Suprapubic skin (tissue), 4 donors: ENCODE measurements at regions not wholly inside any gene's neighbourhood (a gene's known extent, or its start where the extent isn't known, plus 50 kb on each side); places are given as distances from the start of the nearest gene placed in this dataset.
"Not testable (repeated sequence)": the region's sequence is repeated elsewhere in the genome, so short reads cannot be mapped to it uniquely, and the experiment has no call there.

Experiments
- DNase-seq, 2 donors: peaks; one replicate each; pipeline ENCODE4 v3.0.0-alpha.2; 2019; ENCODE audit warnings: low spot score in 2 of 2
- H3K27ac ChIP-seq: fragments of 200-600 bp; sonication (generic); one replicate; pipeline ENCODE4 v1.5.1; 2019
- H3K27me3 ChIP-seq: fragments of 200-600 bp; sonication (generic); one replicate; pipeline ENCODE4 v1.5.1; 2019
- H3K36me3 ChIP-seq: fragments of 200-600 bp; sonication (generic); one replicate; pipeline ENCODE4 v1.5.1; 2019
- H3K4me1 ChIP-seq: fragments of 200-600 bp; sonication (generic); one replicate; pipeline ENCODE4 v1.5.1; 2019
- H3K4me3 ChIP-seq: fragments of 200-600 bp; sonication (generic); one replicate; pipeline ENCODE4 v1.5.1; 2019; ENCODE audit warnings: mild to moderate bottlenecking
- H3K9me3 ChIP-seq: fragments of 200-600 bp; sonication (generic); one replicate; pipeline ENCODE4 v1.5.1; 2019
- EP300 ChIP-seq: sonication (generic); formaldehyde crosslinking; IDR thresholded peaks from one replicate; pipeline ENCODE4 v1.6.1; 2017; ENCODE audit warnings: antibody characterized with exemption
- POLR2A ChIP-seq, 2 donors: fragments of 450-650 bp; IDR thresholded peaks; one replicate each; pipeline ENCODE4 v1.6.1; 2017; ENCODE audit warnings: antibody characterized with exemption in 2 of 2, mild to moderate bottlenecking in 2 of 2, moderate library complexity in 2 of 2
- POLR2AphosphoS5 ChIP-seq, 3 donors: sonication (generic); formaldehyde crosslinking; IDR thresholded peaks; one replicate each; pipeline ENCODE4 v1.6.1; 2017; ENCODE audit warnings: antibody characterized with exemption in 3 of 3
- WGBS: methylation state at CpG from one replicate; pipeline ENCODE4 v1.1.5; 2018; 5-methylcytosine and 5-hydroxymethylcytosine counted together
- TF ChIP-seq, protein P1 (sequence below), 2 donors: fragments of 200-600 bp in 1 of 2; fragments of 450-650 bp in 1 of 2; sonication (generic) in 1 of 2; IDR thresholded peaks; one replicate each; pipeline ENCODE4 v1.5.1; 2016 to 2019; ENCODE audit warnings: antibody characterized with exemption in 2 of 2, mild to moderate bottlenecking in 1 of 2, moderate library complexity in 1 of 2

DNA sequence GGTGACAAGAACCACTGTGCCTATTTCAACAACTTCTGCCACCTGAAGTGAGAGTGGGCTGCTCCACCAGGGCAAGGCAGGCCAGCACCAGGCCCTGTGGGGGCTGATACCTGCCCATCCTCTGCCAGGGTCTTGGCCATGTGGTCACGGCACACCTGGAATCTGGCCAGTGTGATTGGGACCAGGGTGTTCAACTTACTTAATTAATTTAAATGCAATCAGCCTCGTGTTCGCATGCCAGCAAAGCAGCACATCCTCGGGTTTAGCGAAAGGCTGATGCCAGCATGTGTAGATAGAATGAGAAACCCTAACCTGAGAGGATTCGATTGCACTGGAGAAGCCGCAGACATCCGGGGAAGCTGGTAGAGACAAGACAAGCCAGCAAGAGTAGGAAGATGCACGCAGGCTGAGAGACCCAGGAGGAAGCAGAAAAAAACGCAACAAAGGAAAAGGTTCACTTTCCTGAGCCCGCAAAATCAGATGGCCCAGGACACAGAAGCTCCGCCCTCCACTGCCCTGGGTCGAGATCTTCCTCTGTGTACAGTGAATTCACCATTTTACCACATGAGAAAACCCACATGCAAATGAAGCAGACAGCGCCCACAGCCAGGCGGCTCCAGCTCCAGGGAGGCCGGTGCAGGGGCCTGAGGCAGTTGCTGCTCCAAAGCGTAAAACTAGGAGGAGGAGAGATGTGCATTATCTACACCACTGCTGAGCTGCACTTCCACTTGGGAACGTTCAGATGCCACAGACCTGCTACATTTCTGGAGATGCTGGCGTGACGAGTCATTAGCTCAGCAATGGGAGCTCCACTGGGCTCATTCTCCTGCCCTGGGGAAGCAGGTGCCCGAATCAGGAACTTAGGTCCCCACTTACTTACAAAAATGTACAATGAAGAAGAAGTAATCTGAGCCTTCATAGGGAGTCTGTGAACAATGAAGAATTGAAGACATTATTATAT is 92.1 kb downstream of the TMEM18 start:
- TF ChIP-seq EP300 (no peak), POLR2A (IDR thresholded peaks at IDR 0.05) (no peak), POLR2AphosphoS5 (IDR thresholded peaks at IDR 0.05) (no peak)
- TF ChIP-seq, protein P1, sequence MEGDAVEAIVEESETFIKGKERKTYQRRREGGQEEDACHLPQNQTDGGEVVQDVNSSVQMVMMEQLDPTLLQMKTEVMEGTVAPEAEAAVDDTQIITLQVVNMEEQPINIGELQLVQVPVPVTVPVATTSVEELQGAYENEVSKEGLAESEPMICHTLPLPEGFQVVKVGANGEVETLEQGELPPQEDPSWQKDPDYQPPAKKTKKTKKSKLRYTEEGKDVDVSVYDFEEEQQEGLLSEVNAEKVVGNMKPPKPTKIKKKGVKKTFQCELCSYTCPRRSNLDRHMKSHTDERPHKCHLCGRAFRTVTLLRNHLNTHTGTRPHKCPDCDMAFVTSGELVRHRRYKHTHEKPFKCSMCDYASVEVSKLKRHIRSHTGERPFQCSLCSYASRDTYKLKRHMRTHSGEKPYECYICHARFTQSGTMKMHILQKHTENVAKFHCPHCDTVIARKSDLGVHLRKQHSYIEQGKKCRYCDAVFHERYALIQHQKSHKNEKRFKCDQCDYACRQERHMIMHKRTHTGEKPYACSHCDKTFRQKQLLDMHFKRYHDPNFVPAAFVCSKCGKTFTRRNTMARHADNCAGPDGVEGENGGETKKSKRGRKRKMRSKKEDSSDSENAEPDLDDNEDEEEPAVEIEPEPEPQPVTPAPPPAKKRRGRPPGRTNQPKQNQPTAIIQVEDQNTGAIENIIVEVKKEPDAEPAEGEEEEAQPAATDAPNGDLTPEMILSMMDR (IDR thresholded peaks at IDR 0.05) = no peak
- H3K27me3 ChIP-seq = no peaks in the 10 kb centered on the region
- H3K27ac ChIP-seq = no peak overlapping the region
- H3K9me3 ChIP-seq = no peaks in the 10 kb centered on the region
- H3K4me3 ChIP-seq = no peak overlapping the region
- no peaks in the 10 kb centered on the region for H3K36me3 ChIP-seq
- DNase-seq = no peak
- WGBS = 59% methylated on average over 20 of the region's 21 CpGs
- H3K4me1 ChIP-seq = peaks cover 19% of the 10 kb centered on the region

- H3K4me3 ChIP-seq = no peak overlapping the region
- no peaks in the 10 kb centered on the region for H3K36me3 ChIP-seq
- H3K4me1 ChIP-seq = peaks cover 6% of the 10 kb centered on the region
- TF ChIP-seq POLR2A (IDR thresholded peaks at IDR 0.05) = no peak
- TF ChIP-seq POLR2AphosphoS5 (IDR thresholded peaks at IDR 0.05) = no peak
- TF ChIP-seq, protein P1 (IDR thresholded peaks at IDR 0.05) = no peak
- WGBS = 85% methylated on average over 13 of the region's 13 CpGs
- DNase-seq = no peak
- H3K27ac ChIP-seq = no peak overlapping the region
- H3K27me3 ChIP-seq = peaks cover 4% of the 10 kb centered on the region
- no peaks in the 10 kb centered on the region for H3K9me3 ChIP-seq
Observed at GRCh38 chr2:583666-584065, 93.5 kb downstream of the TMEM18 start.

DNA sequence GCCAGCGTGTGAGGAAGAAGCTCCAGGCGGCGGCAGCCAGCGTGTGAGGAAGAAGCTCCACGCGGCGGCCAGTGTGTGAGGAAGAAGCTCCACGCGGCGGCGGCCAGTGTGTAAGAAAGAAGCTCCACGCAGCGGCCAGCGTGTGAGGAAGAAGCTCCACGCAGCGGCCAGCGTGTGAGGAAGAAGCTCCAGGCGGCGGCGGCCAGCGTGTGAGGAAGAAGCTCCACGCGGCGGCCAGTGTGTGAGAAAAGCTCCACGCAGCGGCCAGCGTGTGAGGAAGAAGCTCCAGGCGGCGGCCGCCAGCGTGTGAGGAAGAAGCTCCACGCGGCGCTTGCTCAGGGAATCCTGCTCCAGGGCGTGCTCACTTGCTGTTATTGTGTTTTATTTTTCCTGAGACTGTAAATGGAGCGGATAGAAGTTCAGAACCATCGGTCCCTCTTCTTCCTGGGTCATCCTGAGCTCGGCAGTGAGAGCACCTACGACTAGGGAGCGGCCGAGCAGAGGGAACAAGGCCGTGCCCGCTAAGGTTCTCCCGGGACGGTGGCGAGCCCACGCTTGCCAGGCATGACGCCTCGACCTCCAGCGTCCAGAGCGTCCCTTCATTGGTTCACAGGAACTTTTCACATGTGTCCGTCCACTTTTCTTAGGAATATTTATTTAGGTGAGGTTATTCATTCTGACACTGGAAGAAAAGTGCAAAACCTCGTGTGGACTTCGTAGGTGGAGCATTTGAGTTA is 94.2 kb downstream of the TMEM18 start:
- no peaks in the 10 kb centered on the region for H3K9me3 ChIP-seq
- H3K27me3 ChIP-seq = peaks cover 4% of the 10 kb centered on the region
- DNase-seq = no peak
- H3K36me3 ChIP-seq = no peaks in the 10 kb centered on the region
- WGBS = 90% methylated on average over 54 of the region's 54 CpGs
- TF ChIP-seq POLR2AphosphoS5 (IDR thresholded peaks at IDR 0.05) (no peak), EP300 (no peak), POLR2A (IDR thresholded peaks at IDR 0.05) (no peak)
- TF ChIP-seq, protein P1 (IDR thresholded peaks at IDR 0.05) = no peak
- no peak overlapping the region for H3K4me3 ChIP-seq
- peaks cover 6% of the 10 kb centered on the region for H3K4me1 ChIP-seq
- H3K27ac ChIP-seq = no peak overlapping the region

- H3K27ac ChIP-seq, H3K4me3 ChIP-seq, H3K36me3 ChIP-seq, H3K4me1 ChIP-seq, DNase-seq, H3K27me3 ChIP-seq, H3K9me3 ChIP-seq: not testable (repeated sequence)
- 91% methylated on average over 23 of the region's 23 CpGs for WGBS
Observed at GRCh38 chr2:582289-582688, 94.9 kb downstream of the TMEM18 start.

- TF ChIP-seq POLR2A (IDR thresholded peaks at IDR 0.05) (no peak), EP300 (no peak), POLR2AphosphoS5 (IDR thresholded peaks at IDR 0.05) (no peak)
- TF ChIP-seq, protein P1 (IDR thresholded peaks at IDR 0.05) = no peak
- H3K9me3 ChIP-seq = no peaks in the 10 kb centered on the region
- 68% methylated on average over 8 of the region's 8 CpGs for WGBS
- peaks cover 4% of the 10 kb centered on the region for H3K27me3 ChIP-seq
- no peaks in the 10 kb centered on the region for H3K36me3 ChIP-seq
- H3K4me1 ChIP-seq = no peaks in the 10 kb centered on the region
- H3K4me3 ChIP-seq = no peak overlapping the region
- H3K27ac ChIP-seq = no peak overlapping the region
- no peak for DNase-seq
Observed at GRCh38 chr2:579961-580360, 97.2 kb downstream of the TMEM18 start.
